Mesothelial cell of epicardium (in vitro differentiated cells): ENCODE measurements at regions not wholly inside any gene's neighbourhood (a gene's known extent, or its start where the extent isn't known, plus 50 kb on each side); places are given as distances from the start of the nearest gene placed in this dataset.

Experiments
- DNase-seq, 2 experiments: peaks; one replicate each; pipeline ENCODE4 v3.0.0; 2021; ENCODE audit warnings: low spot score in 2 of 2; ENCODE audit not compliant: unreplicated experiment in 2 of 2
- H3K27ac Mint-ChIP-seq: 2 replicates; pipeline ENCODE4 v1.8.0; 2021; ENCODE audit warnings: mixed read lengths
- H3K27me3 Mint-ChIP-seq: 2 replicates; pipeline ENCODE4 v1.8.0; 2021; ENCODE audit warnings: low read depth, mixed read lengths
- H3K36me3 Mint-ChIP-seq: 2 replicates; pipeline ENCODE4 v1.8.0; 2021; ENCODE audit warnings: mixed read lengths
- H3K4me1 Mint-ChIP-seq: 2 replicates; pipeline ENCODE4 v1.8.0; 2021; ENCODE audit warnings: mixed read lengths
- H3K4me3 Mint-ChIP-seq: 2 replicates; pipeline ENCODE4 v1.8.0; 2021; ENCODE audit warnings: mild to moderate bottlenecking, moderate library complexity, mixed read lengths
- H3K9me3 Mint-ChIP-seq: 2 replicates; pipeline ENCODE4 v1.8.0; 2021; ENCODE audit warnings: mixed read lengths
- CTCF ChIP-seq: fragments of 200-600 bp; sonication (generic); IDR thresholded peaks from one replicate; pipeline ENCODE4 v1.5.0; 2021; ENCODE audit warnings: antibody characterized with exemption; ENCODE audit not compliant: unreplicated experiment

- peaks cover 23% of the 10 kb centered on the region for H3K27me3 Mint-ChIP-seq
Observed at GRCh38 chr15:31469786-31470525, 143.3 kb downstream of the KLF13 start.

GRCh38 chr15:31470756-31471155 is 144.1 kb downstream of the KLF13 start:
- H3K4me1 Mint-ChIP-seq: peaks cover 6% of the 10 kb centered on the region
- TF ChIP-seq CTCF: no peak
- peaks cover 16% of the 10 kb centered on the region for H3K27me3 Mint-ChIP-seq
- H3K4me3 Mint-ChIP-seq: no peak overlapping the region
- no peak for DNase-seq
- no peaks in the 10 kb centered on the region for H3K36me3 Mint-ChIP-seq
- no peaks in the 10 kb centered on the region for H3K9me3 Mint-ChIP-seq
- H3K27ac Mint-ChIP-seq: no peak overlapping the region

More at GRCh38 chr15:31469786-31470525, 143.3 kb downstream of the KLF13 start:
- peak in 1 of 2 experiments; percentile 11 for DNase-seq
- no peaks in the 10 kb centered on the region for H3K36me3 Mint-ChIP-seq
- H3K4me3 Mint-ChIP-seq: no peak overlapping the region
- no peak overlapping the region for H3K27ac Mint-ChIP-seq
- TF ChIP-seq CTCF: no peak
- peaks cover 6% of the 10 kb centered on the region for H3K4me1 Mint-ChIP-seq
- H3K9me3 Mint-ChIP-seq: no peaks in the 10 kb centered on the region

GRCh38 chr15:31471731-31472430 is 145.2 kb downstream of the KLF13 start:
- peaks cover 14% of the 10 kb centered on the region for H3K27me3 Mint-ChIP-seq
- no peaks in the 10 kb centered on the region for H3K9me3 Mint-ChIP-seq
- TF ChIP-seq CTCF: no peak
- peaks cover 6% of the 10 kb centered on the region for H3K4me1 Mint-ChIP-seq
- no peaks in the 10 kb centered on the region for H3K36me3 Mint-ChIP-seq
- no peak overlapping the region for H3K4me3 Mint-ChIP-seq
- H3K27ac Mint-ChIP-seq: no peak overlapping the region
- DNase-seq: peak in 1 of 2 experiments; percentile 30

DNA sequence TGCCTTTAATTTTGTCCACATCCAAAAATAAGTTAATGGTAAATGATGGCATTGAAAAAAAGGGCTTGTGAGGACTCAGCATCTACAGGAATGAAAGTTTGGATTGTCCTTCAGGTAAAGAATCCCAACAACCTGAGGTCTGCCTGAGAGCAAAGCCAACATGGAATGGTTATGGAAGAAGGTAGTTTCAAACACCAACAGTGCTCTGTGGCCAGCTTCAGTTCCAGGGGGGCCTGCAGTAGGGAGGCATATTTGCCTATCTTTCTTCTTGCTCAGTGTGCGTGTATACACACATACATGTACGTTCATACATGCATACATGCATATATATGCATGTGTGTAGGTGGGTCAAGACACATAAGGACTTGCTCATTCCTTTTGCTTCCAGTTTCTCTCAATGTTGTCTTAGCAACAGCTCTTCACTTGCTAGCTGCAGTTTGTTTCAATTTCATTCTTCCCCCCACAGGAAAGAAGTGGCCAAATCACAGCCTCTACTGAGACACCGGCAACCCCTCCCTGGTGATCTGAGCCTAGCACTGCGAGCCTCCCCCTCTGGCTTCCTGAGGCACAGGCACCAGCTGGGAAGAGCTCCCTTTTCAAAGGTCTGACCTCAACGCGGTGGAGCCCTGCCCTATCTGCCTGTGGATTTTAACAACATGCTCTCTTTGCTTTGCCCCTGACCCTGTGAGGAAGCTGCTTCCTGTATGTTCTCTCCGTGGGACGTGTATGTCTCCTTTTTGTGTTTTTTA is 146.2 kb downstream of the KLF13 start:
- peaks cover 12% of the 10 kb centered on the region for H3K27me3 Mint-ChIP-seq
- TF ChIP-seq CTCF: no peak
- peak in 1 of 2 experiments; percentile 34 for DNase-seq
- H3K27ac Mint-ChIP-seq: no peak overlapping the region
- no peaks in the 10 kb centered on the region for H3K36me3 Mint-ChIP-seq
- H3K9me3 Mint-ChIP-seq: peaks cover 4% of the 10 kb centered on the region
- peaks cover 6% of the 10 kb centered on the region for H3K4me1 Mint-ChIP-seq
- no peak overlapping the region for H3K4me3 Mint-ChIP-seq

- Mint-ChIP-seq H3K27ac (no peak overlapping the region), H3K4me3 (no peak overlapping the region)
- DNase-seq: peak in 1 of 2 experiments; percentile 1
Observed at GRCh38 chr15:31473385-31474058, 146.9 kb downstream of the KLF13 start.

More at GRCh38 chr15:31473385-31474058, 146.9 kb downstream of the KLF13 start:
- no peak for TF ChIP-seq CTCF
- H3K36me3 Mint-ChIP-seq: no peaks in the 10 kb centered on the region
- H3K9me3 Mint-ChIP-seq: peaks cover 4% of the 10 kb centered on the region
- H3K4me1 Mint-ChIP-seq: peaks cover 6% of the 10 kb centered on the region
- H3K27me3 Mint-ChIP-seq: peaks cover 15% of the 10 kb centered on the region
